Loucy (cell line): ENCODE measurements at regions not wholly inside any gene's neighbourhood (a gene's known extent, or its start where the extent isn't known, plus 50 kb on each side); places are given as distances from the start of the nearest gene placed in this dataset.

Experiments
- H2AFZ ChIP-seq: fragments of 200-600 bp; sonication (generic); 2 replicates; pipeline ENCODE4 v1.6.0; 2016; ENCODE audit warnings: antibody characterized with exemption, mild to moderate bottlenecking, low read length, moderate library complexity
- H3F3A ChIP-seq: fragments of 200-600 bp; 2 replicates; pipeline ENCODE4 v1.6.0; 2016; ENCODE audit warnings: antibody characterized with exemption, low read depth, mild to moderate bottlenecking
- H3K27me3 ChIP-seq: fragments of 200-600 bp; sonication (generic); 2 replicates; pipeline ENCODE4 v1.6.1; 2014; ENCODE audit warnings: low read length, mild to moderate bottlenecking; ENCODE audit not compliant: insufficient read depth, poor library complexity, severe bottlenecking
- H3K36me3 ChIP-seq: fragments of 200-600 bp; sonication (generic); 2 replicates; pipeline ENCODE4 v1.6.1; 2016; ENCODE audit warnings: low read length; ENCODE audit not compliant: insufficient read depth
- H3K4me1 ChIP-seq: fragments of 200-600 bp; sonication (generic); 2 replicates; pipeline ENCODE4 v1.5.1; 2014; ENCODE audit warnings: low read length, mild to moderate bottlenecking; ENCODE audit not compliant: insufficient read depth, poor library complexity, severe bottlenecking
- H3K4me2 ChIP-seq: fragments of 200-600 bp; sonication (generic); 2 replicates; pipeline ENCODE4 v1.6.0; 2014; ENCODE audit warnings: antibody characterized with exemption, low read length, low read depth, mild to moderate bottlenecking; ENCODE audit not compliant: poor library complexity, severe bottlenecking
- H3K4me3 ChIP-seq: fragments of 200-600 bp; sonication (generic); 2 replicates; pipeline ENCODE4 v1.5.1; 2014; ENCODE audit warnings: low read length, mild to moderate bottlenecking, mixed read lengths; ENCODE audit not compliant: poor library complexity, severe bottlenecking
- H3K79me2 ChIP-seq: fragments of 200-600 bp; sonication (generic); 2 replicates; pipeline ENCODE4 v1.6.1; 2014; ENCODE audit warnings: low read length; ENCODE audit not compliant: insufficient read depth
- H3K9ac ChIP-seq: fragments of 200-600 bp; sonication (generic); 2 replicates; pipeline ENCODE4 v1.6.0; 2014; ENCODE audit warnings: mild to moderate bottlenecking, low read depth, low read length, moderate library complexity; ENCODE audit not compliant: poor library complexity, severe bottlenecking
- H3K9me2 ChIP-seq: fragments of 200-600 bp; sonication (generic); replicated peaks from 2 replicates; pipeline ENCODE4 v1.6.1; 2016; ENCODE audit warnings: low read depth, low read length, mixed read lengths
- H3K9me3 ChIP-seq: fragments of 200-600 bp; sonication (generic); 2 replicates; pipeline ENCODE4 v1.6.1; 2014; ENCODE audit warnings: mild to moderate bottlenecking, antibody characterized with exemption, low read length, low read depth; ENCODE audit not compliant: insufficient read depth
- H4K20me1 ChIP-seq: fragments of 200-600 bp; sonication (generic); 2 replicates; pipeline ENCODE4 v1.6.0; 2014; ENCODE audit warnings: antibody characterized with exemption, low read length, mild to moderate bottlenecking; ENCODE audit not compliant: insufficient read depth, poor library complexity, severe bottlenecking
- EZH2phosphoT487 ChIP-seq: fragments of 200-600 bp; IDR thresholded peaks from 2 replicates; pipeline ENCODE4 v1.6.1; 2018; ENCODE audit warnings: antibody characterized with exemption, mild to moderate bottlenecking, moderate library complexity, borderline replicate concordance
- TF ChIP-seq, protein P1 (sequence below): fragments of 200-600 bp; sonication (generic); conservative IDR thresholded peaks from 2 replicates; pipeline ENCODE4 v1.5.1; 2014; ENCODE audit warnings: mild to moderate bottlenecking, antibody characterized with exemption, low read length

- Histone ChIP-seq H3K79me2 (no peaks in the 10 kb centered on the region), H3K4me1 (no peaks in the 10 kb centered on the region), H3K4me3 (no peak overlapping the region), H3K27me3 (no peaks in the 10 kb centered on the region), H2AFZ (no peak overlapping the region), H3K9me2 (no peaks in the 10 kb centered on the region), H4K20me1 (no peaks in the 10 kb centered on the region), H3K9me3 (no peaks in the 10 kb centered on the region), H3K9ac (no peak overlapping the region), H3K36me3 (no peaks in the 10 kb centered on the region), H3F3A (no peaks in the 10 kb centered on the region), H3K4me2 (no peak overlapping the region)
- TF ChIP-seq, protein P1, sequence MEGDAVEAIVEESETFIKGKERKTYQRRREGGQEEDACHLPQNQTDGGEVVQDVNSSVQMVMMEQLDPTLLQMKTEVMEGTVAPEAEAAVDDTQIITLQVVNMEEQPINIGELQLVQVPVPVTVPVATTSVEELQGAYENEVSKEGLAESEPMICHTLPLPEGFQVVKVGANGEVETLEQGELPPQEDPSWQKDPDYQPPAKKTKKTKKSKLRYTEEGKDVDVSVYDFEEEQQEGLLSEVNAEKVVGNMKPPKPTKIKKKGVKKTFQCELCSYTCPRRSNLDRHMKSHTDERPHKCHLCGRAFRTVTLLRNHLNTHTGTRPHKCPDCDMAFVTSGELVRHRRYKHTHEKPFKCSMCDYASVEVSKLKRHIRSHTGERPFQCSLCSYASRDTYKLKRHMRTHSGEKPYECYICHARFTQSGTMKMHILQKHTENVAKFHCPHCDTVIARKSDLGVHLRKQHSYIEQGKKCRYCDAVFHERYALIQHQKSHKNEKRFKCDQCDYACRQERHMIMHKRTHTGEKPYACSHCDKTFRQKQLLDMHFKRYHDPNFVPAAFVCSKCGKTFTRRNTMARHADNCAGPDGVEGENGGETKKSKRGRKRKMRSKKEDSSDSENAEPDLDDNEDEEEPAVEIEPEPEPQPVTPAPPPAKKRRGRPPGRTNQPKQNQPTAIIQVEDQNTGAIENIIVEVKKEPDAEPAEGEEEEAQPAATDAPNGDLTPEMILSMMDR: no peak
- TF ChIP-seq EZH2phosphoT487: no peak
These were observed 576.1 kb downstream of the CDH18 start for GRCh38 chr5:19411936-19412335.
